Naive thymus-derived CD4-positive, alpha-beta T cell (primary cell): ENCODE measurements at regions not wholly inside any gene's neighbourhood (a gene's known extent, or its start where the extent isn't known, plus 50 kb on each side); places are given as distances from the start of the nearest gene placed in this dataset.

ENCODE experiments used
- ATAC-seq: fragments of 150-1000 bp; cut with Tn5 transposase; 2 replicates; pipeline ENCODE4 v1.10.0; 2021; ENCODE audit warnings: mild to moderate bottlenecking, moderate library complexity
- CTCF ChIA-PET: fragments of 350-600 bp; sonication (Branson Sonifier 250); formaldehyde crosslinking; loops from one replicate; lab custom pipeline; 2021; ENCODE audit warnings: antibody characterized with exemption; lab: Charles Lee
- POLR2A ChIA-PET: fragments of 350-600 bp; sonication (Branson Sonifier 250); formaldehyde crosslinking; loops from one replicate; lab custom pipeline; 2021; ENCODE audit warnings: antibody characterized with exemption, inconsistent platforms; lab: Charles Lee
- DNase-seq, 9 donors: peaks; one replicate each; pipeline versions ENCODE4 v3.0.0 to v3.0.0-alpha.2; 2020 to 2022; ENCODE audit warnings: mixed read lengths in 1 of 9
- H3K27ac ChIP-seq: one replicate; pipeline ENCODE4 v1.7.0; 2013; ENCODE audit warnings: mild to moderate bottlenecking, low read depth, low read length, moderate library complexity
- H3K27me3 ChIP-seq, 2 donors: one replicate each; pipeline ENCODE4 v1.7.0; 2013; ENCODE audit warnings: low read length in 2 of 2, mild to moderate bottlenecking in 2 of 2, moderate library complexity in 2 of 2; ENCODE audit not compliant: control insufficient read depth in 2 of 2, insufficient read depth in 2 of 2
- H3K36me3 ChIP-seq, 3 experiments: 1 replicate in 2 of 3; 2 replicates in 1 of 3; pipeline ENCODE4 v1.7.0; 2013; ENCODE audit warnings: low read length in 3 of 3, mild to moderate bottlenecking in 3 of 3, moderate library complexity in 1 of 3; ENCODE audit not compliant: insufficient read depth in 3 of 3, control insufficient read depth in 2 of 3
- H3K4me1 ChIP-seq, 2 donors: one replicate each; pipeline ENCODE4 v1.7.0; 2013; ENCODE audit warnings: low read length in 2 of 2, mild to moderate bottlenecking in 2 of 2, moderate library complexity in 1 of 2; ENCODE audit not compliant: control insufficient read depth in 2 of 2, insufficient read depth in 2 of 2
- H3K4me3 ChIP-seq: 2 replicates; pipeline ENCODE4 v1.7.0; 2013; ENCODE audit warnings: mild to moderate bottlenecking, low read length
- H3K9me3 ChIP-seq, 3 experiments: 1 replicate in 2 of 3; 2 replicates in 1 of 3; pipeline ENCODE4 v1.7.0; 2013; ENCODE audit warnings: low read length in 3 of 3; ENCODE audit not compliant: control insufficient read depth in 2 of 3
- H3K27ac Mint-ChIP-seq, 9 donors: one replicate each; pipeline ENCODE4 v1.8.0; 2020 to 2022; ENCODE audit warnings: mixed read lengths in 9 of 9, mild to moderate bottlenecking in 8 of 9, moderate library complexity in 5 of 9, inconsistent platforms in 2 of 9
- H3K27me3 Mint-ChIP-seq, 5 donors: one replicate each; pipeline ENCODE4 v1.8.0; 2021 to 2022; ENCODE audit warnings: mixed read lengths in 5 of 5, mild to moderate bottlenecking in 1 of 5
- H3K36me3 Mint-ChIP-seq, 5 donors: one replicate each; pipeline ENCODE4 v1.8.0; 2020 to 2022; ENCODE audit warnings: mixed read lengths in 5 of 5, mild to moderate bottlenecking in 3 of 5, inconsistent platforms in 1 of 5
- H3K4me1 Mint-ChIP-seq, 7 donors: one replicate each; pipeline ENCODE4 v1.8.0; 2020 to 2022; ENCODE audit warnings: mixed read lengths in 7 of 7, mild to moderate bottlenecking in 3 of 7, inconsistent platforms in 1 of 7
- H3K4me3 Mint-ChIP-seq, 10 donors: one replicate each; pipeline ENCODE4 v1.8.0; 2020 to 2022; ENCODE audit warnings: mild to moderate bottlenecking in 10 of 10, mixed read lengths in 10 of 10, moderate library complexity in 6 of 10, inconsistent platforms in 2 of 10
- H3K9me3 Mint-ChIP-seq, 11 donors: one replicate each; pipeline ENCODE4 v1.8.0; 2020 to 2022; ENCODE audit warnings: mixed read lengths in 11 of 11, mild to moderate bottlenecking in 4 of 11, inconsistent platforms in 1 of 11, moderate library complexity in 1 of 11
- intact Hi-C, 2 donors: fragments of 100-400 bp; cut with micrococcal nuclease; formaldehyde crosslinking; loops; one replicate each; pipeline ENCODE4 v1.15.1; 2023

GRCh38 chr6:4510317-4510716, 265.9 kb upstream of the CDYL start:
- H3K27me3 Mint-ChIP-seq, result peaks cover 0 to 31% (median 25%) of the 10 kb centered on the region in 5 donors

GRCh38 chr6:4509506-4509905, 266.7 kb upstream of the CDYL start:
- peaks cover 0 to 5% (median 0%) of the 10 kb centered on the region in 11 donors for H3K9me3 Mint-ChIP-seq
- peaks cover 0 to 2% of the 10 kb centered on the region in 2 donors for H3K27me3 ChIP-seq
- H3K9me3 ChIP-seq, result no peaks in the 10 kb centered on the region
- no peaks in the 10 kb centered on the region for H3K36me3 ChIP-seq
- ChIA-PET POLR2A (no interaction called here), CTCF (no interaction called here)
- intact Hi-C loops, result no loop called here
- no peak overlapping the region for H3K27ac Mint-ChIP-seq
- no peak overlapping the region for H3K27ac ChIP-seq
- H3K27me3 Mint-ChIP-seq, result peaks cover 0 to 35% (median 25%) of the 10 kb centered on the region in 5 donors
- H3K4me1 ChIP-seq, result no peaks in the 10 kb centered on the region
- ATAC-seq (no peak), DNase-seq (no peak)
- no peaks in the 10 kb centered on the region for H3K36me3 Mint-ChIP-seq
- no peak overlapping the region for H3K4me3 Mint-ChIP-seq
- H3K4me1 Mint-ChIP-seq, result peaks cover 0 to 1% (median 0%) of the 10 kb centered on the region in 7 donors
- no peak overlapping the region for H3K4me3 ChIP-seq

More at GRCh38 chr6:4510317-4510716, 265.9 kb upstream of the CDYL start:
- DNase-seq (no peak), ATAC-seq (no peak)
- no peak overlapping the region for H3K4me3 Mint-ChIP-seq
- Histone ChIP-seq H3K4me3 (no peak overlapping the region), H3K4me1 (no peaks in the 10 kb centered on the region), H3K27me3 (peaks cover 0 to 2% of the 10 kb centered on the region in 2 donors), H3K9me3 (no peaks in the 10 kb centered on the region), H3K36me3 (no peaks in the 10 kb centered on the region), H3K27ac (no peak overlapping the region)
- no peak overlapping the region for H3K27ac Mint-ChIP-seq
- peaks cover 0 to 1% (median 0%) of the 10 kb centered on the region in 7 donors for H3K4me1 Mint-ChIP-seq
- ChIA-PET CTCF (no interaction called here), POLR2A (no interaction called here)
- intact Hi-C loops, result no loop called here
- H3K36me3 Mint-ChIP-seq, result no peaks in the 10 kb centered on the region
- peaks cover 0 to 4% (median 0%) of the 10 kb centered on the region in 11 donors for H3K9me3 Mint-ChIP-seq

DNA sequence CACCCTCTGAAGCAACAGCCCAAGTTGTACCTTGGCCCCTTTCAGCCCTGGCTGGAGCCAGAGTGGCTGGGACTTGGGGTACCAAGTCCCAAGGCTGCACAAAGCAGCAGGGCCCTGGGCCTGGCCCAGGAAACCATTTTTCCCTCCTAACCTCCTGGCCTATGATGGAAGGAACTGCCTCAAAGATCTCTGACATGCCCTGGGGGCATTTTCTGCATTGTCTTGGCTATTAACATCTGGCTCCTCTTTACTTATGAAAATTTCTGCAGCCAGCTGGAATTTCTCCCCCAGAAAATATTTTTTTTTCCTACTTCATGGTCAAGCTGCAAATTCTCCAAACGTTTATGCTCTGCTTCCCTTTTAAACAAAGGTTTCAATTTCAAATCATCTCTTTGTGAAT, 269.4 kb upstream of the CDYL start:
- POLR2A ChIA-PET, result no interaction called here
- peaks cover 0 to 39% (median 35%) of the 10 kb centered on the region in 5 donors for H3K27me3 Mint-ChIP-seq
- no peaks in the 10 kb centered on the region for H3K4me1 Mint-ChIP-seq
- Histone ChIP-seq H3K4me3 (no peak overlapping the region), H3K27ac (no peak overlapping the region), H3K27me3 (peaks cover 0 to 2% of the 10 kb centered on the region in 2 donors), H3K4me1 (no peaks in the 10 kb centered on the region), H3K9me3 (no peaks in the 10 kb centered on the region), H3K36me3 (no peaks in the 10 kb centered on the region)
- ATAC-seq, result no peak
- H3K36me3 Mint-ChIP-seq, result no peaks in the 10 kb centered on the region
- CTCF ChIA-PET, result no interaction called here
- H3K4me3 Mint-ChIP-seq, result no peak overlapping the region
- no peak overlapping the region for H3K27ac Mint-ChIP-seq
- H3K9me3 Mint-ChIP-seq, result peaks cover 0 to 5% (median 0%) of the 10 kb centered on the region in 11 donors
- intact Hi-C loops, result no loop called here
- no peak for DNase-seq

DNA sequence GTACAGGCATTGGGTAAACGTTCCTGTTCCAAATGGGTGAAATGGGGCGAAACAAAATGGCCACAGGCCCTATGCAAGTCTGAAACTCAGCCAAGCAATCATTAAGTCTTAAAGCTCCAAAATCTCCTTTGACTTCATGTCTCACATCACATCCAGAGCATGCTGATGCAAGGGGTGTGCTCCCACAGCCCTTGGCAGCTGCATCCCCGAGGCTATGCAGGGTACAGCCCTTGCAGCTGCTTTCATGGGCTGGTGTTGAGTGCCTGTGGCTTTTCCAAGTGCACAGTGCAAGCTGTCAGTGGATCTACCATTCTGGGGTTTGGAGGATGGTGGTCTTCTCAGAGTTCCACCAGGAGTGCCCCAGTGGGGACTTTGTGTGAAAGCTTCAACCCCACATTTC, 270.0 kb upstream of the CDYL start:
- H3K27me3 Mint-ChIP-seq, result peaks cover 0 to 39% (median 35%) of the 10 kb centered on the region in 5 donors

GRCh38 chr6:4504700-4505099, 271.5 kb upstream of the CDYL start:
- Mint-ChIP-seq H3K27ac (no peak overlapping the region), H3K36me3 (no peaks in the 10 kb centered on the region), H3K27me3 (peaks cover 0 to 38% (median 28%) of the 10 kb centered on the region in 5 donors), H3K9me3 (peaks cover 0 to 5% (median 0%) of the 10 kb centered on the region in 11 donors), H3K4me1 (no peaks in the 10 kb centered on the region), H3K4me3 (no peak overlapping the region)
- no peak overlapping the region for H3K27ac ChIP-seq
- intact Hi-C loops, result no loop called here
- DNase-seq, result no peak
- H3K4me3 ChIP-seq, result no peak overlapping the region
- no peak for ATAC-seq
- POLR2A ChIA-PET, result no interaction called here
- no peaks in the 10 kb centered on the region for H3K4me1 ChIP-seq
- no peaks in the 10 kb centered on the region for H3K9me3 ChIP-seq
- no peaks in the 10 kb centered on the region for H3K36me3 ChIP-seq
- H3K27me3 ChIP-seq, result peaks cover 0 to 2% of the 10 kb centered on the region in 2 donors
- CTCF ChIA-PET, result no interaction called here

More for the DNA sequence above, 270.0 kb upstream of the CDYL start:
- intact Hi-C loops, result no loop called here
- Histone ChIP-seq H3K27ac (no peak overlapping the region), H3K36me3 (no peaks in the 10 kb centered on the region), H3K9me3 (no peaks in the 10 kb centered on the region), H3K27me3 (peaks cover 0 to 2% of the 10 kb centered on the region in 2 donors), H3K4me3 (no peak overlapping the region), H3K4me1 (no peaks in the 10 kb centered on the region)
- H3K9me3 Mint-ChIP-seq, result peaks cover 0 to 5% (median 0%) of the 10 kb centered on the region in 11 donors
- no peaks in the 10 kb centered on the region for H3K36me3 Mint-ChIP-seq
- no peak overlapping the region for H3K4me3 Mint-ChIP-seq
- ChIA-PET CTCF (no interaction called here), POLR2A (no interaction called here)
- DNase-seq (no peak), ATAC-seq (no peak)
- H3K27ac Mint-ChIP-seq, result no peak overlapping the region
- H3K4me1 Mint-ChIP-seq, result no peaks in the 10 kb centered on the region

DNA sequence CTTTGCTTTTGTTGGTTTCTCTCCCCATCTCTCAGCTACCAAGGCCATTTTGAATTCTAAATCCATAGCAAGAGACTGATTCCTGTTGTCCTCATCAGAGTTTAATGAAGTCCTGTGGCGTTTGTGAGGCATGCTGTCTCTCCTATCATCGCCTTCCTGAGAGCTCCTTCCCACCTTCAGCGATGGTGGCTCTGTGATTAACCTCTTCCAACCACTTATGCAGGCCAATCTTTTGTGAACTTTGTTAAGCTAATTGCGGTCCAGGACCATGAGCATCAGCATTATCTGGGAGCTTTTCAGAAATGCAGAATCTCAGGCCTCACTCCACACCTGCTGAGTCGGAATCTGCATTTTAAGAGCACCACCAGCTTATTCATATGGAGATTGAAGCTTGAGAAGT, 272.5 kb upstream of the CDYL start:
- Histone ChIP-seq H3K36me3 (no peaks in the 10 kb centered on the region), H3K4me3 (no peak overlapping the region), H3K27me3 (peaks cover 0 to 2% of the 10 kb centered on the region in 2 donors), H3K9me3 (no peaks in the 10 kb centered on the region), H3K4me1 (no peaks in the 10 kb centered on the region), H3K27ac (no peak overlapping the region)
- ChIA-PET CTCF (no interaction called here), POLR2A (no interaction called here)
- Mint-ChIP-seq H3K27me3 (peaks cover 0 to 34% (median 18%) of the 10 kb centered on the region in 5 donors), H3K4me1 (no peaks in the 10 kb centered on the region), H3K36me3 (no peaks in the 10 kb centered on the region), H3K4me3 (no peak overlapping the region), H3K27ac (no peak overlapping the region), H3K9me3 (peaks cover 0 to 5% (median 0%) of the 10 kb centered on the region in 11 donors)
- intact Hi-C loops, result no loop called here
- DNase-seq (no peak), ATAC-seq (no peak)

- no peak overlapping the region for H3K4me3 Mint-ChIP-seq
- H3K36me3 ChIP-seq, result no peaks in the 10 kb centered on the region
- no peak overlapping the region for H3K27ac Mint-ChIP-seq
Observed at GRCh38 chr6:4496284-4496683, 279.9 kb upstream of the CDYL start.

More at GRCh38 chr6:4496284-4496683, 279.9 kb upstream of the CDYL start:
- no peak overlapping the region for H3K27ac ChIP-seq
- H3K9me3 ChIP-seq, result no peaks in the 10 kb centered on the region
- intact Hi-C loops, result no loop called here
- H3K27me3 ChIP-seq, result no peaks in the 10 kb centered on the region
- ATAC-seq, result no peak
- ChIA-PET POLR2A (no interaction called here), CTCF (no interaction called here)
- no peak overlapping the region for H3K4me3 ChIP-seq
- H3K27me3 Mint-ChIP-seq, result peaks cover 0 to 16% (median 4%) of the 10 kb centered on the region in 5 donors
- no peaks in the 10 kb centered on the region for H3K36me3 Mint-ChIP-seq
- H3K4me1 Mint-ChIP-seq, result no peaks in the 10 kb centered on the region
- no peaks in the 10 kb centered on the region for H3K4me1 ChIP-seq
- H3K9me3 Mint-ChIP-seq, result peaks cover 0 to 4% (median 1%) of the 10 kb centered on the region in 11 donors
- no peak for DNase-seq
